ENCODE measurements at regions not wholly inside any gene's neighbourhood (a gene's known extent, or its start where the extent isn't known, plus 50 kb on each side); places are given as distances from the start of the nearest gene placed in this dataset.

DNA sequence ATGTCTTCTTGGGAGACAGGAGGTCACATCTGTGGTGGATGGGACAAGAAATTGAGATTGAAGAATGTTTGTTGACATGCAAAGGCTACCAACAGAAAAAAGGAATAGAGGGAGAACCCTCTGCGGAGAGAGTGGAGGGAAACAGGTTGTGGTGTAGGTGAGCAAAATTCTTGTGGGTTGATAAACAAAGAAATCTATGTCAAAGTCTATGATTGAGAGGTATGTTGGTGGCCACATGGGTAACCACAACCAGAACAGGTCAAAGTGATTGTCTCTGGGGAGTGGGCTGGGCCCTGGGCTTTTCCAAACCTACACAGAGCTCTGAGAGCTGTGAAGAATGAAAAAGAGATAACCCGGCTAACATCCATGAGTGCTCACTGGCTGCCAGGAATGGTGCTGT is 62.8 kb upstream of the NCK2 start:
- no peak for DNase-seq (ENCODE audit: low read depth)

DNA sequence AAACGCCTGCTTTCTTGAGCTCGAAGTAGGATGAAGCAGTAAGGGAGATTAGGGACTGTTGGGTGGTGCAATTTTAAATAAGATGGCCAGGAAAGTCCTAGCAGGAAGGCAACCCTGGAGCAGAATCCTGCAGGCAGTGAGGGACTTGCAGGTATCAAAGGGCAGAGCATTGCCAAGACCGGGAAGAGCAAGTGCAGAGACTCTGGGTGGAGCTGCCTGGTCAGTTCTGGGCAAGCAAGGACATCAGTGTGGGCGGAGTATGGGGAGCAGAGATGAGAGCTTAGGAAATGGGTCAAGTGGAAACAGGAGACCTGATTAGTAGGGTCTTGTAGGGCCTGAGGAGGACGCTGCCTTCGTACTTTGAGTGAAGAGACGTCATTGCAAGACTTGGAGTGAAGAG is 64.4 kb upstream of the NCK2 start:
- no peak overlapping the region for H3K4me3 ChIP-seq (ENCODE audit: low read depth, low read length)

More for the DNA sequence above, 62.8 kb upstream of the NCK2 start:
- TF ChIP-seq, protein P1, sequence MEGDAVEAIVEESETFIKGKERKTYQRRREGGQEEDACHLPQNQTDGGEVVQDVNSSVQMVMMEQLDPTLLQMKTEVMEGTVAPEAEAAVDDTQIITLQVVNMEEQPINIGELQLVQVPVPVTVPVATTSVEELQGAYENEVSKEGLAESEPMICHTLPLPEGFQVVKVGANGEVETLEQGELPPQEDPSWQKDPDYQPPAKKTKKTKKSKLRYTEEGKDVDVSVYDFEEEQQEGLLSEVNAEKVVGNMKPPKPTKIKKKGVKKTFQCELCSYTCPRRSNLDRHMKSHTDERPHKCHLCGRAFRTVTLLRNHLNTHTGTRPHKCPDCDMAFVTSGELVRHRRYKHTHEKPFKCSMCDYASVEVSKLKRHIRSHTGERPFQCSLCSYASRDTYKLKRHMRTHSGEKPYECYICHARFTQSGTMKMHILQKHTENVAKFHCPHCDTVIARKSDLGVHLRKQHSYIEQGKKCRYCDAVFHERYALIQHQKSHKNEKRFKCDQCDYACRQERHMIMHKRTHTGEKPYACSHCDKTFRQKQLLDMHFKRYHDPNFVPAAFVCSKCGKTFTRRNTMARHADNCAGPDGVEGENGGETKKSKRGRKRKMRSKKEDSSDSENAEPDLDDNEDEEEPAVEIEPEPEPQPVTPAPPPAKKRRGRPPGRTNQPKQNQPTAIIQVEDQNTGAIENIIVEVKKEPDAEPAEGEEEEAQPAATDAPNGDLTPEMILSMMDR (conservative IDR thresholded peaks at IDR 0.05; ENCODE audit: low read depth, low read length), result no peak
- H3K4me3 ChIP-seq (ENCODE audit: low read depth, low read length), result no peak overlapping the region

DNA sequence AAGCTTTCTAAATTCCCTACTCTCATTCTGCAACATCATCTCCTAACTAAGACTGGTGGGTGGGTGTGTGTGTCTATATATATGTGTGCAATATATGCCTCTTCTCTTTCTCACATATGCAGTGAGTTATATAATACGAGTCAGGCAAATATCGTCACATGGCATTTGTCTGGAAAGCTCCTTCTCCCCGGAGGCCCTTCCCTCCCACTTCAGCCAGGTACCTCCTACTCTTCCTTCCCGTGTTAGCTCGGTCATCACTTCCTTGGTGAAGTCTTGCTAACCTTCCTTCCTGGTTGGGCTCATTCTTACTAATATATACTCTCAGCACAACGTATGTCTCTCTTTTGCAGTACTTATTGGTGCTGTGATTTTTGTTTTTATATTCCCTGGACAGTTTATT is 66.4 kb upstream of the NCK2 start:
- no peak for DNase-seq (ENCODE audit: low read depth)
- TF ChIP-seq, protein P1 (conservative IDR thresholded peaks at IDR 0.05; ENCODE audit: low read depth, low read length), result no peak
- no peak overlapping the region for H3K4me3 ChIP-seq (ENCODE audit: low read depth, low read length)

More for the DNA sequence above, 64.4 kb upstream of the NCK2 start:
- no peak for DNase-seq (ENCODE audit: low read depth)
- TF ChIP-seq, protein P1 (conservative IDR thresholded peaks at IDR 0.05; ENCODE audit: low read depth, low read length), result no peak

DNA sequence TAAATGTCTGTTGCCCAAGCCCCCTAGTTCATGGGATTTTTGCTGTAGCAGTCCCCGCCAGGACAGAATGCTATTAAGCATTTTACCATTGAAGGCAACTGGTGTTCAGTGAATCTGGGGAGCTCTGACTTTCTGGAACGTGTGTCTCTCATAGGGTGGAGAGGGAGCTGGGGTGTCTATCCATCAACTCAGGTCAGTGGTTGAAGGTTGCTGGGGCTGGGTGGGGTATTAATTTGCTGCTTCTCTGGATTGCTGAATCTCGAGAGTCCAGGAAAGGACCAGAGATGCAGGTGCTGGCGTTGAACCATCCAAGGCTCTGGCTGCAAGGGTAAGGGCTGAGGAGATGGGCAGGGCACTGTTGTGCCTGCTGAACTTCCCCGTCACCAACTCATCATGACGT is 66.8 kb upstream of the NCK2 start:
- TF ChIP-seq, protein P1 (conservative IDR thresholded peaks at IDR 0.05; ENCODE audit: low read depth, low read length), result no peak

DNA sequence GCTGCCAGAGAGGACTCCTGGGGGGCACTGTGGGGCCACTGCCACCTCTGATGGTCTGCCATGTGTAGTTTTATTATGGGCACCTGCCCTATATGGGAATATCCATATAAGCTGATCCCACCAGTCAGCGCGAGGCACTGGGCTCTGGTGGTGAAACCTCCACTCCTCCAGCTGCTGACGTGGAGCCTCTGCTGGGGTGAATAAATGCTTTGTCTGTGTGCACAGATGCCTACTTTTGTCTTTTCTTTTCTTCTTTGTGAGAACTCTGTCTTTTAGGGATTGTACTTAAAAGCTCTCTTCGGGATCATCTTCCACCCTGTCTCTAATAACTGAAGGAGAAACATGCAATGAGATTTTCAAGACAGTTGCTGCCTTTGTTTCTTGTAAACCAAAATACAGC is 68.9 kb upstream of the NCK2 start:
- TF ChIP-seq, protein P1 (conservative IDR thresholded peaks at IDR 0.05; ENCODE audit: low read depth, low read length), result no peak
- DNase-seq (ENCODE audit: low read depth), result no peak
- H3K4me3 ChIP-seq (ENCODE audit: low read depth, low read length), result no peak overlapping the region

More for the DNA sequence above, 66.8 kb upstream of the NCK2 start:
- DNase-seq (ENCODE audit: low read depth), result no peak
- H3K4me3 ChIP-seq (ENCODE audit: low read depth, low read length), result no peak overlapping the region

DNA sequence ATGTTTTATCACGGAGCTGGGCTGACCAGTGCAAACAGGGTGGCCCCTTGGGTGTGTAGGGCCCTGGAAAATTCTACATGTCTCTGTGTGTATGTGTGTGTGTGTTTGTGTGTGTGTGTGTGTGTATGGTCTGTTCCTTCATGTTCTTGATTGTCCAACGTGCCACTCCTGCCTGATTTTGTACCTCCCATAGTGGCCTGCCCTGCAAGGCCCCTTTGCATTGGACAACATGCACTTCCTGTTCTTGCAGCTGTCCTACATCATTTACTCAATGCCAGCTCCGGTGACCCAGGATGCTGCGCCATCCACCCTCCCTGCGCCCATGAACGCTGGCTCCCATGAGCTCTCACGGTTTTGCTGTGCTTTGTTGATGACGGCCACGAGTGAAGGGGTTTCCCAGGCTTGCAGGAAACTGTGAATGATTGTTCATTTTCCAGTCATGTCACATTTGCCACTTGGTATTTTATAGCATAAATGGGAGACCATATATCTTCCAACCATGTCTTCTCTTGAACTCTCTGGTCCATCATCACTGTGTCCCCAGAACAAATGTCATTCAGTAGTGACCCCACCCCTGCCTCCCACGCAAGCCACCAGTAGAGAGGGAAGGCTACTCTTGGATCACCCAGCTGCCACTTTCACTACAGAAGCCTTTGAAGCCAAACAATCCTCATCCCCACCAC is 69.7 kb upstream of the NCK2 start:
- TF ChIP-seq, protein P1 (conservative IDR thresholded peaks at IDR 0.05; ENCODE audit: low read depth, low read length), result no peak
- no peak for DNase-seq (ENCODE audit: low read depth)
- H3K4me3 ChIP-seq (ENCODE audit: low read depth, low read length), result no peak overlapping the region

DNA sequence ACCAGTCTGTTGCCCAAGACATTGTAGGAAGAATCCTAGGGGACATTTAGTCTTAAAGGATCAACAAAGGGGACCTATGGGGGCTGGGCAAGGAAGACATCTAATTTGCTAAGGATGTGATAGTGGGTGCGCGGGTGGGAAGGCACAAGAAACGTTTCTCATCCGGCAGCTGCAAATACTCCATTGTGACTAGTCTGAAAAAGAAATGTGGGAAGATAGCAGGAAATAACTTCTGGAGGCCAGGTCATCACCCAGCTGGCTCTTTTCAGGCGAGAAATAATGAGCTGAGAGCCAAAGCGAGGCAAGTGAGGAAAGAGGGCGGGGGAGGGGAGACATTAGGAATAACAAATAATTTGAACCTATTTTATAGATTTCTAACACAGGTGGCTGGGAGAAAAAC is 70.3 kb upstream of the NCK2 start:
- TF ChIP-seq, protein P1 (conservative IDR thresholded peaks at IDR 0.05; ENCODE audit: low read depth, low read length), result no peak
- H3K4me3 ChIP-seq (ENCODE audit: low read depth, low read length), result no peak overlapping the region
- no peak for DNase-seq (ENCODE audit: low read depth)
